Epithelial cell of proximal tubule (primary cell): ENCODE measurements at regions not wholly inside any gene's neighbourhood (a gene's known extent, or its start where the extent isn't known, plus 50 kb on each side); places are given as distances from the start of the nearest gene placed in this dataset.

Experiments
- DNase-seq: peaks from one replicate; pipeline ENCODE4 v3.0.0-alpha.2; 2011; ENCODE audit warnings: low read depth
- H3K4me3 ChIP-seq: 2 replicates; pipeline ENCODE4 v1.5.1; 2011; ENCODE audit warnings: low read depth, mild to moderate bottlenecking, low read length
- TF ChIP-seq, protein P1 (sequence below): conservative IDR thresholded peaks from 2 replicates; pipeline ENCODE4 v1.5.1; 2012; ENCODE audit warnings: low read depth, mild to moderate bottlenecking, low read length

DNA sequence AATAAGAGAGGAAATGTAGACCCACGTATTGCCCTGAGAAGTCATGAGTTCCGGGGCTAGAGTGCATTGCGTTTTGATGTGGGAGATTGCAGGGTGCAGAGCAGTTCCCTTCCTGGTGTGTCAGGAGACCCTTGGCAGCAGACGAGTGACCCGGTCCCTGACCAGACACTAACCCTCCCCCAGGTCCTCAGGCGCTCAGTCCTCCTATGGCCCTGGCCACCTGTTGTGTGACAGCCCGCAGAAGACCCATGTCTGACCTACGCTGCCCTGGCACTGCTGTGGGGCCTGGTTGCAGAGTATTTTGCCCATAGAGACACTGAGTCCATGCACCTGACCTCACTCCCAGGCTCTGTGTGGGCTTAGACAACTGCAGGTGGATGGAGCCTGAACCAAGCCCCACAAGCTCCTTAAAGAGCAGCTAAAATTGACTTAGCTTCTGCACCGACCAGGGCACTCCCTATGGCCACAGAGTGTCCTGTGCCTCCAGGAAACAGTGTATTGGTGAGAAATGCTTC lies 833.8 kb downstream of the TBC1D22A start:
- no peak overlapping the region for H3K4me3 ChIP-seq
- DNase-seq: no peak
- TF ChIP-seq, protein P1, sequence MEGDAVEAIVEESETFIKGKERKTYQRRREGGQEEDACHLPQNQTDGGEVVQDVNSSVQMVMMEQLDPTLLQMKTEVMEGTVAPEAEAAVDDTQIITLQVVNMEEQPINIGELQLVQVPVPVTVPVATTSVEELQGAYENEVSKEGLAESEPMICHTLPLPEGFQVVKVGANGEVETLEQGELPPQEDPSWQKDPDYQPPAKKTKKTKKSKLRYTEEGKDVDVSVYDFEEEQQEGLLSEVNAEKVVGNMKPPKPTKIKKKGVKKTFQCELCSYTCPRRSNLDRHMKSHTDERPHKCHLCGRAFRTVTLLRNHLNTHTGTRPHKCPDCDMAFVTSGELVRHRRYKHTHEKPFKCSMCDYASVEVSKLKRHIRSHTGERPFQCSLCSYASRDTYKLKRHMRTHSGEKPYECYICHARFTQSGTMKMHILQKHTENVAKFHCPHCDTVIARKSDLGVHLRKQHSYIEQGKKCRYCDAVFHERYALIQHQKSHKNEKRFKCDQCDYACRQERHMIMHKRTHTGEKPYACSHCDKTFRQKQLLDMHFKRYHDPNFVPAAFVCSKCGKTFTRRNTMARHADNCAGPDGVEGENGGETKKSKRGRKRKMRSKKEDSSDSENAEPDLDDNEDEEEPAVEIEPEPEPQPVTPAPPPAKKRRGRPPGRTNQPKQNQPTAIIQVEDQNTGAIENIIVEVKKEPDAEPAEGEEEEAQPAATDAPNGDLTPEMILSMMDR: no peak

DNA sequence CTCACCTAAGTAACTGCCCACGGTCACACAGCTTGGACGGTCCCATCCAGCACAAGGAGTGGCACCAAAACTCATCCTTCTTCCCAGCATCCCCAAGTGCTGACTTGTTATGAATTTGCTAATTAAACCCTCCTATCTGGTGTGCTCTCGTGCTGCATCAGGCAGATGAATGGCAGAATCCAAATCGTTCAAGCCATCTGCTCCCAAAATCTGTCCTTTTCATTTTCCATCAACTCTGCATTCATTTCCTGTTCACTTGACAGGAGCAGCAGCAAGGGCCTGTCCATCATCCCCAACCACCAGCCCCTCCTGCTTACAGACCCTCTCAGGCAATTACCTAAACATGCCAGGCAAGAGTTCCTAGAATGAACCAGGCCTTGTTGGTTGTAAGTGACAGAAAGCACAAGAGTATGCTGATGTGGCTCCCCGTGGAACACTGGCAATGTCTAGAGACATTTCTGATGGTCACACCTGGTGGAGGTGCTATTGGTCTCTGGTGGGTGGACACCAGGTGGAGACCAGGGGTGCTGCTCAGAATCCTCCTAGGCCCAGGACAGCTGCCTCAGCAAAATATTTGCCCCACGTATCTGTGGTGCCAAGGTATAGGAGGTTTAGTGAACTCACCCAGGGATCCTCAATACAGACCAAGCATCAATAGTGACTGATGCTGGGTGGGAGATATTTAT lies 832.5 kb downstream of the TBC1D22A start:
- no peak overlapping the region for H3K4me3 ChIP-seq
- DNase-seq: no peak
- TF ChIP-seq, protein P1: no peak

DNA sequence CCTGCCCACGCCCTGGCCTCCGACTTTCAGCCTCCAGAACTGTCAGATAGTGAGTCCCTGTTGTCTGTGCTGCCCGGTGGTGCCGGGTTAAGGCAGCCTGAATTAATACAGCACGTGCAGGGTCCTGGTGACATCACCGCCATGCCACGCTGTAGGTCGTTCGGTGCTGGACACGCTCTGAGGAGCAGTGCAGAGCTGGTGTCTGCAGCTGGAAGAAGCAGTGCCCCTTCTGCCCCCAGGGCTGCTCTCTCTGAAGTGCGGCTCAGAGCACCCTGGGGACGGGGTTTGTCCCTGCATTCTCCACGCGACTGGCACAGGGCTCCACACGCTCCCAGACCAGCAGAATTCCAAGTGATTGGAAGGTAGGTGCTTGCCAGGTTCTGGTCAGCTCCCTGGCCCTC lies 831.5 kb downstream of the TBC1D22A start:
- TF ChIP-seq, protein P1: no peak
- no peak overlapping the region for H3K4me3 ChIP-seq
- no peak for DNase-seq

DNA sequence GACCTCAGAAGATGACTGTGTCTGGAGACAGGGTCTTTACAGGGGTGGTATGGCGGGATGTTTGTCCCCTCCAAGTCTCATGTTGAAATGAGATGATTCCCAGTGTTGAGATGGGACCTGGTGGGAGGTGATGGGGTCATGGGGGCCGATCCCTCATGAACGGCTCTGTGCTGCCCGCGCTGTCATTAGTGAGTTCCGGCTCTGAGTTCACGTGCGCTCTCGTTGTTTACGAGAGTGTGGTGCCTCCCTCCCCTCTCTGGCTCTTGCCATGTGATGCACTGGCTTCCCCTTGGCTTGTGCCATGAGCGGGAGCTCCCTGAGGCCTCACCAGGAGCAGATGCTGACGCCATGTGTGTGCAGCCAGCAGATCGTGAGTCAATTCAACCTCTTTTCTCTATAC lies 830.8 kb downstream of the TBC1D22A start:
- DNase-seq: no peak
- H3K4me3 ChIP-seq: no peak overlapping the region
- TF ChIP-seq, protein P1: no peak

DNA sequence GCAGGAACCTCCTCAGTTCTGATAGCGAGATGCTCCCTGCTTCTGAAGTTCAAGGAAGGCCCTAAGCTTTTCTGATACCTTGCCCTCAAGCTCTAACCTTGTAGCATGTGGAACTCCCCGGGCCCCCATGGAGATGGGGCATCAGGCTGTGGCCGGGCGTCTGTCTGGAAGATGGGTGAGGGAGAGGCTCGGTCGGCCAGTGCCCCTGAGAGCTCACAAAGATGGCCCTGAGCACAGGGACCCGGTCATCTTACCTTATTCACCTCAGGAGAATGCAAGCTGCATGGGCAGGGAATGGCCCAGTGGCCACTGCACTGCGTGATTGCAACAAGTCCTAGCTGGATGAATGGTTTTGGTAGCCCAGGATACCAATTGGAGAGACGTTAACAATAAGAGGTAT lies 830.3 kb downstream of the TBC1D22A start:
- TF ChIP-seq, protein P1: no peak
- no peak for DNase-seq
- H3K4me3 ChIP-seq: no peak overlapping the region

DNA sequence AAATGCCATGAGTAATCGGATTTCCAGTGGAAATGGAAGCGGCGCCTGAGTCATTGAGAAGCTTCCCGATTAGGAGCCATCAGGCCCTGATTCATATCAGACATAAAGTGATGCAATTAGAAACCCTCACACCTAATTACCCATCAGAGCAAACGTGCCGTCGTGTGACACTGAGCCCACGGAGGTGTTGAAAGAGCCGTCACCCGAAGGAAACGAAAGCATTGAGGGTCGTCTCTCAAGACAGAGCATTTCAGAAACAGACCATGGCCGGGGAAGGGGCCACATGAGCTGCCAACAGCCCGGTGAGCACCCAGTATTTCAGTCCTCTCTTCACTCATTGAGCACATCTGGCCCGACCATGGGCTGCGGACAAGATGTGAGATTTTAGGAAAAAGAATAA lies 829.3 kb downstream of the TBC1D22A start:
- TF ChIP-seq, protein P1: no peak

DNA sequence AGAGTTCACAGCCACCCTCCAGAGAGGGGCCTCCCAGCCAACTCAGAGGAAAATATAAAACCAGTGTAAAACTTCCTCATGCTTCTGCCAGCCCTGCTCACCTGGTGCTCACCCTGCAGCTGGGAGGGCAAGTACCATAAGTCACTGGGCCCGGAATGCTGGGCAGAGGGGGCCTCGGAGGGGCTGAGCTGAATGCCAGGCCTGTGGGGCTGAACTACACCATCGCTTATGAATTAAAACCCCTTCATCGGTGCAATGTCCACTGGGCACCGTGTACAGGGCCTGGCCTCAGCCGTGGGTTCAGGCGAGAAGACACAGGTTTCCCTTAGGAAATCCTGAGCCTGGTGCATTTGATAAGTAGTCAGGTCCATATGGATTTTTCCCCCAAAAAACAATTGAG lies 828.6 kb downstream of the TBC1D22A start:
- DNase-seq: no peak
- H3K4me3 ChIP-seq: no peak overlapping the region
- TF ChIP-seq, protein P1: no peak

More for the DNA sequence above, 829.3 kb downstream of the TBC1D22A start:
- no peak for DNase-seq
- no peak overlapping the region for H3K4me3 ChIP-seq
